GM12875 (cell line): ENCODE measurements at regions not wholly inside any gene's neighbourhood (a gene's known extent, or its start where the extent isn't known, plus 50 kb on each side); places are given as distances from the start of the nearest gene placed in this dataset.

ENCODE experiments used
- H3K4me3 ChIP-seq: one replicate; pipeline ENCODE4 v1.5.1; 2011; ENCODE audit warnings: low read depth, low read length, control low read depth
- TF ChIP-seq, protein P1 (sequence below): IDR thresholded peaks from 2 replicates; pipeline ENCODE4 v1.5.1; 2011; ENCODE audit warnings: low read depth, mild to moderate bottlenecking, control low read depth, inconsistent platforms, low read length, moderate library complexity, borderline replicate concordance; ENCODE audit not compliant: insufficient read depth

DNA sequence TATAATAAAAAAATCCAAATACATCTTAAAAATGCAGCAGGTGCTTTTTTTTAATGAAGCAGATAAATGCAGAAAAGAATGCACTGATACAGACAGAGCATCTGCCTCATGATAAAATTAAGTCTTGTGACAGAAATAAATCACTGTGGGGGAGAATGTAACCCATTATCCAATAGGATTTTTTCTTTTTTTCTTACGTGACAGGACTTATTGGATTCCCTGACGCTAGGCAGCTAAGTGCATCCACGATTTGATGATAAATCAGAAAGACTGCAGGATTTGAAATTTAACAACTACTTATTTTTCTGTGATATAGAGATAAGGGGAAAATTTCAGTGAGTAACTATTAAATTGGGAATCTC, 110.6 kb upstream of the PPARGC1A start:
- TF ChIP-seq, protein P1, sequence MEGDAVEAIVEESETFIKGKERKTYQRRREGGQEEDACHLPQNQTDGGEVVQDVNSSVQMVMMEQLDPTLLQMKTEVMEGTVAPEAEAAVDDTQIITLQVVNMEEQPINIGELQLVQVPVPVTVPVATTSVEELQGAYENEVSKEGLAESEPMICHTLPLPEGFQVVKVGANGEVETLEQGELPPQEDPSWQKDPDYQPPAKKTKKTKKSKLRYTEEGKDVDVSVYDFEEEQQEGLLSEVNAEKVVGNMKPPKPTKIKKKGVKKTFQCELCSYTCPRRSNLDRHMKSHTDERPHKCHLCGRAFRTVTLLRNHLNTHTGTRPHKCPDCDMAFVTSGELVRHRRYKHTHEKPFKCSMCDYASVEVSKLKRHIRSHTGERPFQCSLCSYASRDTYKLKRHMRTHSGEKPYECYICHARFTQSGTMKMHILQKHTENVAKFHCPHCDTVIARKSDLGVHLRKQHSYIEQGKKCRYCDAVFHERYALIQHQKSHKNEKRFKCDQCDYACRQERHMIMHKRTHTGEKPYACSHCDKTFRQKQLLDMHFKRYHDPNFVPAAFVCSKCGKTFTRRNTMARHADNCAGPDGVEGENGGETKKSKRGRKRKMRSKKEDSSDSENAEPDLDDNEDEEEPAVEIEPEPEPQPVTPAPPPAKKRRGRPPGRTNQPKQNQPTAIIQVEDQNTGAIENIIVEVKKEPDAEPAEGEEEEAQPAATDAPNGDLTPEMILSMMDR = no peak

GRCh38 chr4:23999714-24000469, 110.0 kb upstream of the PPARGC1A start:
- TF ChIP-seq, protein P1 = no peak
- no peak overlapping the region for H3K4me3 ChIP-seq

More for the DNA sequence above, 110.6 kb upstream of the PPARGC1A start:
- no peak overlapping the region for H3K4me3 ChIP-seq

- TF ChIP-seq, protein P1 = no peak
- no peak overlapping the region for H3K4me3 ChIP-seq
These were observed 103.5 kb upstream of the PPARGC1A start for GRCh38 chr4:23993373-23993772.

GRCh38 chr4:23991444-23991843, 101.6 kb upstream of the PPARGC1A start:
- no peak overlapping the region for H3K4me3 ChIP-seq
- TF ChIP-seq, protein P1 = no peak

DNA sequence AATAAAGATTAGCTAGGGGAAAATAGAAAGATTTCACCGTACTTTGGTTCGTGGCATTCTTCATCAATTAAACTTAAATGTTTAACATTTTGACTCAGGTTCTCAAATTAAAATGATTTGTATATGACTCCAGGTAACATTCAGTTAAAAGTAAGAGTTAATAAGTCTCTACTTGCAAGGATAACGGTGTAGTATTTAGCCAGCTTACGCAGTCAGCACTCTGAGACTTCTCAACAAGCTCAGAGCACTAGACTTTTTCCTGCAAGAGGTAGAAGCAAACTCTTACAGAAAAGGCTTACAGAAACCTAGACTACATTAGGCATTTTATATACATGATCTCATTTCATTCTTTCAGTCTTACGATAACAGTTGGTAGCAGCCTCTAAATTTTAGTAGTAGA, 96.4 kb upstream of the PPARGC1A start:
- TF ChIP-seq, protein P1 = no peak
- H3K4me3 ChIP-seq = no peak overlapping the region

DNA sequence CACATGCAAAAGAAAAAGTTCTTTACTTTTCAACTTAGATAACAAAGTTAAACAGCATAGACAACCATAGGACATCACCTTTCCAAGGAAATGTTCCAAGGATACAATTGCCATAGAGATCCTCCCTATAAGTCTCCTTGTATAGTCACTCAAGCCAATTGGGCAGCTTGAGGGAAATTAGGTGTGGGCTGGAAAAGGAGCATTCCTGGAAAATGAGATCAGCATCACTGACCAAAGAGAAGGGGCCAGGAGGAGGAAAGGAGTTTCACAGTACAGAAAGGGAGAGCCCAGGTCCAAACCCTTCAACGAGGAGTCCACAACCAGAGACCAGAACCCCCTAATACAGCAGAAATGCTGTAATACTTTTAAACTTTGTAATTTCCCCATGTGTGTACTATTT, 91.5 kb upstream of the PPARGC1A start:
- no peak overlapping the region for H3K4me3 ChIP-seq
- TF ChIP-seq, protein P1 = no peak

DNA sequence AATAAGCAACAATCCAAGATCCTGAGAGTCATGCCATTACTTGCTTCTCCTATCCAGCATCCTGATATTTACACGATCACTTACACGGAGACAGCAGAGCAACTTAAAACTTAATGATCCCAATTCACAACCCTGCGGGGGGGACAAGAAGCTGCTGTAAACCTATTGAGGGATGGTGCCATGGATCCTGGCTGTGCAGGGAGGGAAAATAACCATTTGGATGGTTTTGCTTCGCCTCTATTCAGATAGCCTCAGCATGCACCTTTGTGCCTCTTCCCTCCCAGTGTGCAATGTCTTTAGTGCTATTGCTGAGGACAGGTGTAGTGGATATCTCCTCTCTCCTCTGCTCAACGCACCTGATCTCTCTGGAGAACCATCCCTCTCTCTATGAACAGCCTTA, 89.7 kb upstream of the PPARGC1A start:
- TF ChIP-seq, protein P1 = no peak
- H3K4me3 ChIP-seq = no peak overlapping the region
